NB4 (cell line): ENCODE measurements at regions not wholly inside any gene's neighbourhood (a gene's known extent, or its start where the extent isn't known, plus 50 kb on each side); places are given as distances from the start of the nearest gene placed in this dataset.

Experiments used
- MYC ChIP-seq: IDR thresholded peaks from 2 replicates; pipeline ENCODE4 v1.6.1; 2011; ENCODE audit warnings: low read depth, low read length
- POLR2A ChIP-seq: IDR thresholded peaks from 2 replicates; pipeline ENCODE4 v1.6.1; 2011; ENCODE audit warnings: mild to moderate bottlenecking; ENCODE audit not compliant: insufficient read length; ENCODE audit errors: extremely low read depth
- TF ChIP-seq, protein P1 (sequence below): IDR thresholded peaks from one replicate; pipeline ENCODE4 v1.5.1; 2012; ENCODE audit warnings: low read depth, low read length
- TF ChIP-seq, protein P2 (sequence below): IDR thresholded peaks from 2 replicates; pipeline ENCODE4 v1.6.1; 2011; ENCODE audit warnings: low read depth, low read length

DNA sequence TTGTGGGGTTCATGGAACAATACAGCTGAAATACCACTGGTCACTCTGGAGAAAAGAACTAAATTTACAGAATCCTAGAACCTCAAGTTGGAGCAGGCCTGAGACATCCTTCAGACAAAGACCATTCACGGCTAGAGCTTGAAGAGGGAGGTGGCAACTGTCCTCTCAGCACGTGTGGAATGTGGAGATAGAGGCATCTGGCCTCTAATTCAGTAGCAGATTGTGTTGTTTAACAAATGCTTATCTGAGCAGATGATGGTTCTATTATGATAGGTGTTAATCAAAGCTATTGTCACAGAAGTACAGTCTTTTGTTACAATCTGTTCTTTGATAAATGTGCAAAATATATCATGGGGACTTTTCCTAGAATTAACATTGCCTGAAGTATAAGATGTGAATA is 121.7 kb upstream of the KCNIP4 start:
- TF ChIP-seq, protein P1, sequence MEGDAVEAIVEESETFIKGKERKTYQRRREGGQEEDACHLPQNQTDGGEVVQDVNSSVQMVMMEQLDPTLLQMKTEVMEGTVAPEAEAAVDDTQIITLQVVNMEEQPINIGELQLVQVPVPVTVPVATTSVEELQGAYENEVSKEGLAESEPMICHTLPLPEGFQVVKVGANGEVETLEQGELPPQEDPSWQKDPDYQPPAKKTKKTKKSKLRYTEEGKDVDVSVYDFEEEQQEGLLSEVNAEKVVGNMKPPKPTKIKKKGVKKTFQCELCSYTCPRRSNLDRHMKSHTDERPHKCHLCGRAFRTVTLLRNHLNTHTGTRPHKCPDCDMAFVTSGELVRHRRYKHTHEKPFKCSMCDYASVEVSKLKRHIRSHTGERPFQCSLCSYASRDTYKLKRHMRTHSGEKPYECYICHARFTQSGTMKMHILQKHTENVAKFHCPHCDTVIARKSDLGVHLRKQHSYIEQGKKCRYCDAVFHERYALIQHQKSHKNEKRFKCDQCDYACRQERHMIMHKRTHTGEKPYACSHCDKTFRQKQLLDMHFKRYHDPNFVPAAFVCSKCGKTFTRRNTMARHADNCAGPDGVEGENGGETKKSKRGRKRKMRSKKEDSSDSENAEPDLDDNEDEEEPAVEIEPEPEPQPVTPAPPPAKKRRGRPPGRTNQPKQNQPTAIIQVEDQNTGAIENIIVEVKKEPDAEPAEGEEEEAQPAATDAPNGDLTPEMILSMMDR, result no peak
- TF ChIP-seq POLR2A (no peak), MYC (no peak)
- TF ChIP-seq, protein P2, sequence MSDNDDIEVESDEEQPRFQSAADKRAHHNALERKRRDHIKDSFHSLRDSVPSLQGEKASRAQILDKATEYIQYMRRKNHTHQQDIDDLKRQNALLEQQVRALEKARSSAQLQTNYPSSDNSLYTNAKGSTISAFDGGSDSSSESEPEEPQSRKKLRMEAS, result no peak
